ENCODE measurements at regions not wholly inside any gene's neighbourhood (a gene's known extent, or its start where the extent isn't known, plus 50 kb on each side); places are given as distances from the start of the nearest gene placed in this dataset.

DNA sequence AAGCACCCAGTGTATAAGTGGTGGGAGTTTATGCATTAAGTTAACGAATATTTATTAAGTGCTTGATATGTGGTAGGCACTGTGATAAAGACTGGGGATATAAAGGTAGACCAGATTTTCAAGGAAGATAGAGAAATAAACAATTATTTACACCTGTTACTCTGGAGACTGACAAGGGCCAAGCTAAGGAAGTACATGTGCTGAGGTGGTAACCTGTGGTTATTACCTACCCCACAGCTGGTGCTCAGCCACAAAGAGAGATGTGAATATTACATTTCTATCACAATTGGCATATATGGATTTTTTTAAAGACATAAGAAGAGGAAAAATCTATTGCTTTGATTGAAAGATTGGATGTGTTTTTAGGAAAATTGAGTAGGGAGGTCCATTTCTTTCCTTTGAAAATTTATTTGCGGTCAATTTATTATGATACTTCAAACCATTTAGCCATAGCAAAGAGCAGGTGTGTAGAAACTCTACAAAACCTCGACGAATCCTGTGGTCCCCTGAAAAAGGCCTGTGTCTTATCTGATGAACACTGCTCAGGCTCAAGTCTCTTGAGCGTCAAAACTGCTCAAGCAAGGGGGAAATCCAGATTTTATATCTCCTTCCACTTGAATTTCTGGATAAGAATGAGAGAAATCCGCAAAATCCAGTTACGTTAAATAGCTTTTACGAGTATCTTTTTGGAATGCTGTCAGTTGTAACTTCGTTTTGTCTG, 217.7 kb upstream of the HAND2 start:
- TF ChIP-seq, protein P1, sequence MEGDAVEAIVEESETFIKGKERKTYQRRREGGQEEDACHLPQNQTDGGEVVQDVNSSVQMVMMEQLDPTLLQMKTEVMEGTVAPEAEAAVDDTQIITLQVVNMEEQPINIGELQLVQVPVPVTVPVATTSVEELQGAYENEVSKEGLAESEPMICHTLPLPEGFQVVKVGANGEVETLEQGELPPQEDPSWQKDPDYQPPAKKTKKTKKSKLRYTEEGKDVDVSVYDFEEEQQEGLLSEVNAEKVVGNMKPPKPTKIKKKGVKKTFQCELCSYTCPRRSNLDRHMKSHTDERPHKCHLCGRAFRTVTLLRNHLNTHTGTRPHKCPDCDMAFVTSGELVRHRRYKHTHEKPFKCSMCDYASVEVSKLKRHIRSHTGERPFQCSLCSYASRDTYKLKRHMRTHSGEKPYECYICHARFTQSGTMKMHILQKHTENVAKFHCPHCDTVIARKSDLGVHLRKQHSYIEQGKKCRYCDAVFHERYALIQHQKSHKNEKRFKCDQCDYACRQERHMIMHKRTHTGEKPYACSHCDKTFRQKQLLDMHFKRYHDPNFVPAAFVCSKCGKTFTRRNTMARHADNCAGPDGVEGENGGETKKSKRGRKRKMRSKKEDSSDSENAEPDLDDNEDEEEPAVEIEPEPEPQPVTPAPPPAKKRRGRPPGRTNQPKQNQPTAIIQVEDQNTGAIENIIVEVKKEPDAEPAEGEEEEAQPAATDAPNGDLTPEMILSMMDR (IDR thresholded peaks at IDR 0.05; ENCODE audit: insufficient read depth, low read length): no peak
- TF ChIP-seq, protein P2, sequence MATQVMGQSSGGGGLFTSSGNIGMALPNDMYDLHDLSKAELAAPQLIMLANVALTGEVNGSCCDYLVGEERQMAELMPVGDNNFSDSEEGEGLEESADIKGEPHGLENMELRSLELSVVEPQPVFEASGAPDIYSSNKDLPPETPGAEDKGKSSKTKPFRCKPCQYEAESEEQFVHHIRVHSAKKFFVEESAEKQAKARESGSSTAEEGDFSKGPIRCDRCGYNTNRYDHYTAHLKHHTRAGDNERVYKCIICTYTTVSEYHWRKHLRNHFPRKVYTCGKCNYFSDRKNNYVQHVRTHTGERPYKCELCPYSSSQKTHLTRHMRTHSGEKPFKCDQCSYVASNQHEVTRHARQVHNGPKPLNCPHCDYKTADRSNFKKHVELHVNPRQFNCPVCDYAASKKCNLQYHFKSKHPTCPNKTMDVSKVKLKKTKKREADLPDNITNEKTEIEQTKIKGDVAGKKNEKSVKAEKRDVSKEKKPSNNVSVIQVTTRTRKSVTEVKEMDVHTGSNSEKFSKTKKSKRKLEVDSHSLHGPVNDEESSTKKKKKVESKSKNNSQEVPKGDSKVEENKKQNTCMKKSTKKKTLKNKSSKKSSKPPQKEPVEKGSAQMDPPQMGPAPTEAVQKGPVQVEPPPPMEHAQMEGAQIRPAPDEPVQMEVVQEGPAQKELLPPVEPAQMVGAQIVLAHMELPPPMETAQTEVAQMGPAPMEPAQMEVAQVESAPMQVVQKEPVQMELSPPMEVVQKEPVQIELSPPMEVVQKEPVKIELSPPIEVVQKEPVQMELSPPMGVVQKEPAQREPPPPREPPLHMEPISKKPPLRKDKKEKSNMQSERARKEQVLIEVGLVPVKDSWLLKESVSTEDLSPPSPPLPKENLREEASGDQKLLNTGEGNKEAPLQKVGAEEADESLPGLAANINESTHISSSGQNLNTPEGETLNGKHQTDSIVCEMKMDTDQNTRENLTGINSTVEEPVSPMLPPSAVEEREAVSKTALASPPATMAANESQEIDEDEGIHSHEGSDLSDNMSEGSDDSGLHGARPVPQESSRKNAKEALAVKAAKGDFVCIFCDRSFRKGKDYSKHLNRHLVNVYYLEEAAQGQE (IDR thresholded peaks at IDR 0.05; ENCODE audit: insufficient replicate concordance, low read depth): no peak
- no peak for TF ChIP-seq GABPA (IDR thresholded peaks at IDR 0.05; ENCODE audit: low read depth)
- TF ChIP-seq POLR2AphosphoS5 (IDR thresholded peaks at IDR 0.05; ENCODE audit: low read depth): no peak

All from HL-60 (cell line).